Motor neuron (in vitro differentiated cells): ENCODE measurements at regions not wholly inside any gene's neighbourhood (a gene's known extent, or its start where the extent isn't known, plus 50 kb on each side); places are given as distances from the start of the nearest gene placed in this dataset.
"Not testable (repeated sequence)": the region's sequence is repeated elsewhere in the genome, so short reads cannot be mapped to it uniquely, and the experiment has no call there.

ENCODE experiments used
- ATAC-seq, 8 experiments: fragments of 200-7000 bp; cut with Tn5 transposase; replicated peaks in 6 of 8; 2 replicates each; pipeline ENCODE4 v1.8.0; 2021; ENCODE audit warnings: mild to moderate bottlenecking in 8 of 8, moderate library complexity in 8 of 8
- H3K27ac ChIP-seq, 2 donors: fragments of 250-450 bp; sonication (Bioruptor Pico); 2 replicates each; pipeline ENCODE4 v1.9.0; 2021; ENCODE audit warnings: antibody characterized with exemption in 2 of 2, mild to moderate bottlenecking in 2 of 2, moderate library complexity in 1 of 2
- H3K4me1 ChIP-seq, 2 donors: fragments of 250-450 bp; sonication (Bioruptor Pico); replicated peaks in 1 of 2; 2 replicates each; pipeline ENCODE4 v1.6.1; 2021; ENCODE audit warnings: antibody characterized with exemption in 2 of 2, mild to moderate bottlenecking in 2 of 2, moderate library complexity in 1 of 2
- H3K4me3 ChIP-seq, 5 donors: fragments of 250-450 bp; sonication (Bioruptor Pico); 2 replicates each; pipeline ENCODE4 v1.9.0; 2021; ENCODE audit warnings: antibody characterized with exemption in 5 of 5, mild to moderate bottlenecking in 5 of 5, moderate library complexity in 4 of 5
- WGBS, 10 experiments: fragments of 450-650 bp; shearing (Covaris generic); methylation state at CpG; one replicate each; pipeline ENCODE4 v1.0.0; 2022; 5-methylcytosine and 5-hydroxymethylcytosine counted together
- in situ Hi-C, 9 experiments: fragments of 400-800 bp; cut with MboI; loops; one replicate each; pipeline ENCODE4 v1.15.0; 2021; ENCODE audit warnings: low sequenced_read_pairs in 9 of 9, low pct_unique_long_range_greater_than_20kb in 2 of 9; ENCODE audit not compliant: unreplicated experiment in 9 of 9

DNA sequence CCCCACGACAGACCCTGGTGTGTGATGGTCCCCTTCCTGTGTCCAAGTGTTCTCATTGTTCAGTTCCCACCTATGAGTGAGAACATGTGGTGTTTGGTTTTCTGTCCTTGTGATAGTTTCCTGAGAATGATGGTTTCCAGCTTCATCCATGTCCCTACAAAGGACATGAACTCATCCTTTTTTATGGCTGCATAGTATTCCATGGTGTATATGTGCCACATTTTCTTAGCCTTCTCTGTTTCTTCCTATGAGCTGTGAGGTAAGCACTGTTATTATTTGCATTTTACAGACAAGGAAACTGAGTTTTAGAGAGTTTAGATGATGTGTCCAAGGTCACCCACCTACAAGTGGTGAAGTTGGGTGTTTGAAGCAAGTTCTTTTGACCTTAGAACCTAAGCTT, 51.1 kb upstream of the BNC1 start:
- ATAC-seq, H3K27ac ChIP-seq, in situ Hi-C loops, H3K4me1 ChIP-seq, H3K4me3 ChIP-seq: not testable (repeated sequence)
- 60% methylated on average over 1 of the region's 1 CpG; no CpG with 5 or more reads in 9 of the 10 experiments for WGBS, 10 experiments

DNA sequence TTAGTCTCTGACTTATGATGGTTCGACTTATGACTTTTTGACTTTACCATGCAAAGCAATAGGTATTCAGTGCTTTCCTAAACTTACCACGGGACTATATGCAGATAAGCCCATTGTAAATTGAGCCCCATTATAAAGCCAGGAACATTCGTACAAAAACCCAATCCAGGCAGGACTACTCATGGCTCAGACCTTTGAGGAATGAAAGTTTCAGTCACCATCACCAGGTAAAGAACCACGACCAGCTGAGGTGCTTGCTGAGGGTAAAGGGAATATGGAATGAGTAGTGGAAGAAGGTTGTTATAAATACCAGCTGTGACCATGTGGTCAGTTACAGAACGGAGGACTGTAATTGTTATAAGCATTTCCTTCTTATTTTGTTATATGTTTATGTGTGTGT, 54.9 kb upstream of the BNC1 start:
- in situ Hi-C loops, result no loop called here
- Histone ChIP-seq H3K4me3 (no peak overlapping the region), H3K4me1 (no peaks in the 10 kb centered on the region), H3K27ac (no peak overlapping the region)
- WGBS, 10 experiments, result 0 to 90% (median 72%) methylated on average over 1 to 5 of the region's 5 CpGs; no CpG with 5 or more reads in 1 of the 10 experiments
- ATAC-seq, result no peak

DNA sequence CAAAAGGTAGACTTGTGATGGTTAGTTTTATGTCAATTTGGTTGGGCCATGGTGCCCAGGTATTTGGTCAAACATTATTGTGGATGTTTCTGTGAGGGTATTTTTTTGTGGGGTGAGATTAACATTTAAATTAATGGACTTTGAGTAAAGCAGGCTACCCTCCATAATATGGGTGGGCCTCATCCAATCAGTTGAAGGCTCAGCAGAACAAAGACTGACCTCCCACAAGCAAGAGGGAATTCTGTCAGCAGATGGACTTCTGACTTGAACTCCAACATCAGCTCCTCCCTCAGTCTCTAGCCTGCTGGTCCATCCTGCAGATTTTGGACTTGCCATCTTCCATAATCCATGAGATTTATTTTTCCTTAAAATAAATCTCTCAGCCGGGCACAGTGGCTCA, 55.6 kb upstream of the BNC1 start:
- no peak for ATAC-seq
- Histone ChIP-seq H3K4me1 (no peaks in the 10 kb centered on the region), H3K27ac (no peak overlapping the region), H3K4me3 (no peak overlapping the region)
- in situ Hi-C loops, result no loop called here
- 43 to 89% (median 80%) methylated on average over 1 of the region's 1 CpG; no CpG with 5 or more reads in 7 of the 10 experiments for WGBS, 10 experiments

DNA sequence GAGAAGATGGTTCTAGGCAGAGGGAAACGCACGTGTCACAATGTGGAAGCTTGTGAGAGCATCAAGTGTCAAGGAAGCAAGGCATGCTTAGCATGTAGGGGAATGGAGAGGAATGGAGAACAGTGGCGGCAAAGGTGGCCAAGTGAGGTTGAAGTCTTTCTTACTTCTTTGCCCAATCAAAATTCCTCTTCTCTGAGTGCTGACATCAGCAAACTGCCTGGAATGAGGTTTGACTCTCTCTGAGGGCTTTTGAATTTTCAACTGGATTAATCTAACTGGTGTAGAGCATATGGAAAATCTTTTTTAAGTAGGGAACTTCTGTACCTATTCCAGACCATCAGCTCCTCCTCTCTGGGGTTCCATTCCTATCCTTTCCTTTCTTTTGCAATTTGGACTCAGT, 61.9 kb upstream of the BNC1 start:
- ATAC-seq, result no peak
- in situ Hi-C loops, result no loop called here
- Histone ChIP-seq H3K4me3 (no peak overlapping the region), H3K27ac (no peak overlapping the region), H3K4me1 (no peaks in the 10 kb centered on the region)
- WGBS, 10 experiments, result 40 to 100% (median 69%) methylated on average over 1 to 3 of the region's 3 CpGs; no CpG with 5 or more reads in 1 of the 10 experiments

DNA sequence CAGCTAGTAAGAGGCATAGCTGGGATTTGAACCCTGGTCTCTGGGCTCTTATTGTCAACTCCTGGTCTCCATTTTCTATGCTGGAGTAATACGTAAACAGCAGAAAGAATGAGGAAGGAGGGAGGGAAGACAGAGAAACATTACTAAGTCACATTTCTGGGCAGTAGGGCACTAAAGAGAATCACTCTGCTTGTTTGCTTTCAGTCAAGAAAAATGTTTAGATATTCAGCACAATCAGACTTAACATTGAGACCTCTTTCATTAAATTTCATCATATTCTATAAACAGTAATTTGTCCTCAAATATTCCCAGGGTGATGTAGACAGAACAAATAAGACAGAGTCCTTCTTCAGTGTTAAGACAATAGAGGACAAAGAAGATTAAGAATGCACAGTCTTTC, 67.7 kb upstream of the BNC1 start:
- Histone ChIP-seq H3K4me1 (no peaks in the 10 kb centered on the region), H3K4me3 (no peak overlapping the region), H3K27ac (no peak overlapping the region)
- in situ Hi-C loops, result no loop called here
- ATAC-seq, result peak in 3 of 8 experiments; percentile 30 to 42 (median 36)
- 20 to 100% (median 88%) methylated on average over 1 of the region's 1 CpG; no CpG with 5 or more reads in 2 of the 10 experiments for WGBS, 10 experiments

DNA sequence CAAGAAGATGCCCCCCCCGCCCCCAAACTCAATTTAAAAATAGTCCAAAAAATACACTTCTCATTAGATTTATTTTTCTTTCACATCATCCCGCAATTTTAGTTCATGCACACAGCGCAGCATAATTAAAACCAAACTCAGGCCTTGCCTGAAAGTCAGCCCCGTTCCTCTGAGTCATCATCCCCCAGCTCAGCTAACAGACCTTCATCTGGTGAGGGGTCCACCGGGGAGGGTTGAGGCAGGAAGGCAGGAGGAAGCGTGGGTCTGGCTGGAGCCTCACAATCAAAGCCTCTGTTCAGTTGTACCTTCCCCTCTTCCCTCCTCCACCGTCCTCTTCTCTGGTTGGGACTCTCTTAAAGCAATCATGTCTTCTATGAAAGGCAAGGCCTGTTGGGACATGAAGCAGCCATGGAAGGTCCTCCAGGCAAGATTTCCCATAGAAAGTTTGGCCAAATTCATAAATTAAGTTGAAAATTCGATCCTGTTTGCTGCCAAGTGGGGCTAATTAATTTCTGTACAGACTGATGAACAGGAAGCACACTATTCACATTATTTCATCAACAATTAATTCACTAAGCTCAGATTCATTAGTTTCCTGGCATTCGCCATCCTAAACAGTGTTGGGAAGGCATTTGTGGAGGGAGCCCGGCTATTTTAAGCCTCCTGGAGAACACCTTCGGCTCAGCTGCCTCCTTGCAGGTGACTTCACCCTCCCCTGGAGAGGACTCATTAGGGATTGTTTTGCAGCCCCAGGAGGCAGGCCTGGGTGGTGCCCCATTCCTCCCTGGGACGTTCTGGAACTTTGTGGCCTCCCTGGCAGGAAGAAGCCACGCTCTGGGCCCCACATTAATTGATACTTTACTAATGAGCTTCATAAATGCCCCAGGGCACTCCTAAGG, 72.3 kb upstream of the BNC1 start:
- Histone ChIP-seq H3K4me1 (no peaks in the 10 kb centered on the region), H3K27ac (no peak overlapping the region), H3K4me3 (no peak overlapping the region)
- 37 to 93% (median 58%) methylated on average over 2 to 10 of the region's 13 CpGs; no CpG with 5 or more reads in 1 of the 10 experiments for WGBS, 10 experiments
- ATAC-seq, result no peak
- in situ Hi-C loops, result no loop called here

DNA sequence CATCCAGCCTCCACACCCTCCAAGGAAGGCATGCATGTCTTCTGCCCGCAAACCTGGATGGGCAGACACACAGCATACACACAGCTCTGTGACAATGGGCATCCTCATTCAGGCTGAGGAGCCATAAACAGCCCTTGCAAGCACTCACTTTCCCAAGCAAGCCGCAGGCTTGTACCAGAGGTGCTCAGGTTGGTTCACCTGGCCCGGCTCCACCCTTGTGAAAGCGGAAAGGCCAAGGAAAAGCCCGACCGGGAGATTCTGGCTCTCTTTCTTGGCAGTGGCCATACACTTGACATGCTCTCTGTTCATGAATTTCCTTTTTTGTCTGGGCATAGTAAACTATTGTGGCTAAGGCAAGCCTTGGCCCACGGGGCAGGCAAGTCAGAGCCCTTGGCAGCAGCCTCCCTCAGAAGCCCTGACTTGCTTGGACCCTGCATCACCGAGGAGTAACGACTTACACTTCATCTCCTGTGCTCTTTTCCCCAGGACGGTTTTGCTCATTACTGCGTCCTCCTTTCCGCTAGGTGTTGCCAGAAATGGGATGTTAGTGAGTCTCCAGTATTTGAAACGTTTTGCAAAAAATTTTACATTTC, 74.6 kb upstream of the BNC1 start:
- Histone ChIP-seq H3K4me1 (no peaks in the 10 kb centered on the region), H3K4me3 (no peak overlapping the region), H3K27ac (no peak overlapping the region)
- in situ Hi-C loops, result no loop called here
- no peak for ATAC-seq
- WGBS, 10 experiments, result 70 to 100% (median 85%) methylated on average over 2 to 8 of the region's 13 CpGs; no CpG with 5 or more reads in 2 of the 10 experiments

DNA sequence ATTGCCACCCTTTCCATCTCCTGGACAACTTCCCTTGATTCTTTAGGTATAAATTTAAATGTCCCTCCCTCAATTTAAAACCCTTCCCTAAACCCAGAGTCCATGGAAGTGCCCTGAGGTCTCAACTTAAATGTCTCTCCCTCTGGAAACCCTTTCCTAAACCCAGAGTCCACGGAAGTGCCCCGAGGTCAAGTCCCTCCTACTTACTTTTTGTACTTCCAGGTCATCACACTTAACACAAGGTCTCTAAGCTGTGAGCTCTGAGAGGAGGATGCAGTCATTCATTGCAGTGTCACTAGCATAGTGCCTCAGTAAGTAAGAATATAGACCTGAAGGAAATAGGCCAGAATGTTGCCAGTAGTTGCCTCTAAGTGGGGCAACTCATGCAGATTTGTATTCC, 78.2 kb upstream of the BNC1 start:
- in situ Hi-C loops, result no loop called here
- Histone ChIP-seq H3K27ac (no peak overlapping the region), H3K4me1 (peaks cover 0 to 3% of the 10 kb centered on the region in 2 donors), H3K4me3 (no peak overlapping the region)
- 69 to 100% (median 92%) methylated on average over 2 of the region's 2 CpGs; no CpG with 5 or more reads in 3 of the 10 experiments for WGBS, 10 experiments
- no peak for ATAC-seq

DNA sequence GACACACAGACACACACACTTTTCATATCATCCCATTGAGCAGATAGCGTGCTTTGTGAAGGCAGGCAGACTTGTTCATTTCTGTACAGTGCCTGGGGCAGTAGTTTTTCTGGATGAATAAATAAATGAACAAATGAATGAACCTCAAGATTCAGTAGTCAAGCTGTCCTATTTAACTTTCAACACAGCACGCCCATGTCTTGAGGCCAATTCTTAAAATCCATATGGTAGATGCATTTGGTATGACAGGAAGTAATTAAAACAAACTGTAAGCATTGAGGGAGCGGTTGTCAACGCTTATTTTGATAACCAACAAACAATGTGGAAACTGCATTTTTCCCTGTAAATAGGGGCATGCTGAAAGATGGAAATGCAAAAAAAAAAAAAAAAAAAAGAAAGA, 80.0 kb upstream of the BNC1 start:
- in situ Hi-C loops, result no loop called here
- 6 to 100% (median 82%) methylated on average over 2 to 4 of the region's 4 CpGs for WGBS, 10 experiments
- Histone ChIP-seq H3K4me3 (no peak overlapping the region), H3K4me1 (peaks cover 0 to 3% of the 10 kb centered on the region in 2 donors), H3K27ac (no peak overlapping the region)
- ATAC-seq, result peak in 3 of 8 experiments; percentile 71 to 73 (median 72)

DNA sequence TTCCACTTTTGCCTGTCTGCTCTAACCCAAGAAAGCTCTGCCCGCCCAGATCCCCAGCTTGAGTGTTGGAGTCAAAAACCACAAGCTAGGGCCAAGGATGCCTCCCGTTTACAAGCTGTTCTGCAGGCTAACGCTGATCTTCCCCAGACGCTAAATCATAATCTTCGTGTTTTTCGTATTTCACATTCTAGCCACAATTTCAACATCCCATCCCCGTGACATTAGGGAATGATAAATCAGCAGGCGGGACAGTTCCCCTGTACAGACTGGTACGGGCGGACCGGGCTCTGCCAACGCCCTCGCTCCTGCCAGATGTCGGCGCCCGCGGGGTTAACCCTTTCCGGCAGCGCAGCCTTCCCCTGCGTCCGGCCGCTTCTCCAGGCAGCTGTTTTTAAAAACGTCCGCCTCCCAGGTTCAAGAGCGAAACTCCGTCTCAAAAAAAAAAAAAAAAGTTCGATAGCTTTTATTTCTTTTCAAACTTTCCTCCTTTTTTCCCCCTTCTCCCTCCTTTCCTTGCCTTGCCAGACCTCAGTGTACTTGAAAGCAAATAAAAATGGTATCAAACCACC, 81.0 kb upstream of the BNC1 start:
- Histone ChIP-seq H3K4me3 (peak overlapping the region in 3 of 5 donors; percentile 11 to 17 (median 15)), H3K4me1 (peaks cover 0 to 3% of the 10 kb centered on the region in 2 donors), H3K27ac (no peak overlapping the region)
- in situ Hi-C loops, result no loop called here
- 0 to 20% (median 0%) methylated on average over 4 to 19 of the region's 27 CpGs; no CpG with 5 or more reads in 1 of the 10 experiments for WGBS, 10 experiments
- ATAC-seq, result peak in 6 of 8 experiments; percentile 36 to 89 (median 68)

DNA sequence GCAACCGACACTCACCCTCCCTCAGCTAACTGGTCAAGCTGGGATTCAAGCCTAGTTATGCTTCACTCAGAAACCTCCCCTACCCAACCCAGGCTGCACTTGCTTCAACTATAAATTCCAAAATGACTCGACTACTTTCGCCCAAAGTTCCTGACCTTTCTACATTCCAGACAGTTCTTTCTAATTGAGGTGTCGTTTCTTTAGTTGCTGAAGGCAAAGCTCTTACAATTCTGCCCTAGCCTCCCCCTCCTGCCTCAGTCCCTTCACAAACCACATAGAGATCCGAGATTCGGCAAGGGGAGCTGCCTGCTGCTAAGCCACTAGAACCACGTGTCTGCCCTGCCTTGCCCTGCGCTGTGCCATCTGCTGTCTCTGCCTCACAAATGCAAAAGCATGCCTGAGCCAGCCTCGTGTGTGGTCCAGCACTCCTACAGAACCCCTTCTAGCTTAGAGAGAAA, 74.7 kb upstream of the SH3GL3 start:
- no peak overlapping the region for H3K4me3 ChIP-seq
- H3K27ac ChIP-seq, result no peak overlapping the region
- in situ Hi-C loops, result no loop called here
- no peaks in the 10 kb centered on the region for H3K4me1 ChIP-seq
- 11 to 83% (median 39%) methylated on average over 1 to 7 of the region's 9 CpGs; no CpG with 5 or more reads in 1 of the 10 experiments for WGBS, 10 experiments
- ATAC-seq, result peak; percentile 39 to 91 (median 70)

DNA sequence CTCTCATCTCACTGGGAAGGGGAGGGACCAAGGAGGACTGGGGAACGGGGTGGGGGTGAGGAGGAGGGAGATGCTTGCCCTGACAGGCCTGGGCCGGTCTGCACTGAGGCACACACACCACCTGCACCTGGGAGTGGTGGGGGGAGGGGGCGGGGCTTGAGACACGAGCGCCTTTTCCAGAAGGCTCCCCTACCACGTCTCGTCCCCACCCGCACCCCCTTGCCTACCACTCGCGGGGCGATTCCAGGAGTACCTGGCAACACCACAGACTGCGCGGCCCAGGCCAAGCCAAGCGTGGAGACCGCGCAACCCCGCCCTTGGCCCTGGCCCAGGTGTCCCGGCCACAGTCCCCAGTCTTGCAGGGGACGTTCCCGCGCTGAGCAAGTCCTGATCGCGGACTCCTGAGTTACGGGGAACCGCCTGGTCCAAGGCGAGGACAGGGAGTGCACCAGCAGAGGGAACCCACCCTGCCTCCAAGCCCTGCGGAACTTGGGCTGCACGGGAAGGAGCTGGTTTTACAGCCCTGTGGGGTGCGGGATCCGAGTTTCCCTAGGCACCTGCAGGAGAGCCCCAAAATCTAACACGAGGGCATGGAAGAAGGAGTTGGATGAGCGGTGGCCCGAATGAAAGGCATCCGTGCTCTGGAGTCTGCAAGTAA, 68.1 kb upstream of the SH3GL3 start:
- in situ Hi-C loops, result no loop called here

More for the DNA sequence above, 68.1 kb upstream of the SH3GL3 start:
- H3K27ac ChIP-seq, result no peak overlapping the region
- ATAC-seq, result peak in 3 of 8 experiments; percentile 43 to 71 (median 54)
- 0 to 80% (median 16%) methylated on average over 1 to 7 of the region's 34 CpGs; no CpG with 5 or more reads in 5 of the 10 experiments for WGBS, 10 experiments
- H3K4me3 ChIP-seq, result no peak overlapping the region
- H3K4me1 ChIP-seq, result no peaks in the 10 kb centered on the region
